Prostate gland (tissue), 2 donors: ENCODE measurements at regions not wholly inside any gene's neighbourhood (a gene's known extent, or its start where the extent isn't known, plus 50 kb on each side); places are given as distances from the start of the nearest gene placed in this dataset.

Experiments
- POLR2A ChIP-seq: fragments of 450-650 bp; IDR thresholded peaks from one replicate; pipeline ENCODE4 v1.6.1; 2016; ENCODE audit warnings: antibody characterized with exemption, mild to moderate bottlenecking
- TF ChIP-seq, protein P1 (sequence below), 4 experiments: fragments of 200-600 bp in 2 of 4; fragments of 450-650 bp in 2 of 4; sonication (generic) in 2 of 4; IDR thresholded peaks; 1 replicate in 3 of 4; 2 replicates in 1 of 4; pipeline ENCODE4 v1.5.1; 2016 to 2019; ENCODE audit warnings: antibody characterized with exemption in 4 of 4, mild to moderate bottlenecking in 2 of 4, moderate library complexity in 2 of 4

DNA sequence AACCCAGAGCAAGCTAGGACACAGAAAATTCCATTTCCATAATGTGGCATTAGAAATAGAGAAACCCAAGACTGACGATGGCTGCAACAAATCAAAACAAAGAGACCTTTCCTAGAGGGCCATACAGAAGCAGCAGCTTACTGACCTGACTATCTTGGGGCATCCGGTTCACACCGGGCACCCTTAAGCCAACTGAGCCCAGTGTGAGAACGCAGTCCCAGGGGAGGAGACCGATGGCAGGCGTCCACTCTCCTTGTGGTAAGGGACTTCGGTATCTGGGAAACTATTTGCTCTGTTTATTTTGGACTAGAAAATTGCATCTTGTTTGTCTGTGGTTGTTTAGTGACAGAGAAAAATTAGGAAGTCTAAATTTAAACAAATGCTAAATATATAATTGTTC is 244.8 kb upstream of the COPS8 start:
- TF ChIP-seq, protein P1, sequence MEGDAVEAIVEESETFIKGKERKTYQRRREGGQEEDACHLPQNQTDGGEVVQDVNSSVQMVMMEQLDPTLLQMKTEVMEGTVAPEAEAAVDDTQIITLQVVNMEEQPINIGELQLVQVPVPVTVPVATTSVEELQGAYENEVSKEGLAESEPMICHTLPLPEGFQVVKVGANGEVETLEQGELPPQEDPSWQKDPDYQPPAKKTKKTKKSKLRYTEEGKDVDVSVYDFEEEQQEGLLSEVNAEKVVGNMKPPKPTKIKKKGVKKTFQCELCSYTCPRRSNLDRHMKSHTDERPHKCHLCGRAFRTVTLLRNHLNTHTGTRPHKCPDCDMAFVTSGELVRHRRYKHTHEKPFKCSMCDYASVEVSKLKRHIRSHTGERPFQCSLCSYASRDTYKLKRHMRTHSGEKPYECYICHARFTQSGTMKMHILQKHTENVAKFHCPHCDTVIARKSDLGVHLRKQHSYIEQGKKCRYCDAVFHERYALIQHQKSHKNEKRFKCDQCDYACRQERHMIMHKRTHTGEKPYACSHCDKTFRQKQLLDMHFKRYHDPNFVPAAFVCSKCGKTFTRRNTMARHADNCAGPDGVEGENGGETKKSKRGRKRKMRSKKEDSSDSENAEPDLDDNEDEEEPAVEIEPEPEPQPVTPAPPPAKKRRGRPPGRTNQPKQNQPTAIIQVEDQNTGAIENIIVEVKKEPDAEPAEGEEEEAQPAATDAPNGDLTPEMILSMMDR (IDR thresholded peaks at IDR 0.05), result no peak
- no peak for TF ChIP-seq POLR2A
